ENCODE measurements at regions not wholly inside any gene's neighbourhood (a gene's known extent, or its start where the extent isn't known, plus 50 kb on each side); places are given as distances from the start of the nearest gene placed in this dataset.
"Not testable (repeated sequence)": the region's sequence is repeated elsewhere in the genome, so short reads cannot be mapped to it uniquely, and the experiment has no call there.

DNA sequence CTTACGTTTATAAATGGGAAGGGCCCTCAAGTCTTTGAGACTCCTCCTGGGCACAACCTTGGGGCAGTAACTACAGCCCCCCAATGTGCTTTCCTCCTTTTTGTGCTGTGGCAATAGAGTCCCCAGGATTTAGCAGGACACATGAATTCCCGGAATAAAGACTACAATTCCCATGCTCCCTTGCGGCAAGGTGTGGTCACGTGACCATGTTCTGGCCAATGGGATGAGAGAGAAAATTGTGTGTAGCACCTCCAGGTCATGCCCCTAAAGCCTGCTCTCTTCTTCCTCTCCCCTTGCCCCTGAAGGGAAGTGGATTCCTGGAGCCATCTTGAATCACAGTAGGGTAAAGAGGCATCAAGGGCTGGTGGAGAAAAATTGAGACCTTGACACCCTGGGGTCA is 295.1 kb upstream of the SFSWAP start:
- H3K27ac Mint-ChIP-seq: no peak overlapping the region
- no peak overlapping the region for H3K4me3 Mint-ChIP-seq
- peaks cover 7% of the 10 kb centered on the region for H3K27me3 Mint-ChIP-seq
- peaks cover 10% of the 10 kb centered on the region for H3K4me1 Mint-ChIP-seq (ENCODE audit: low read depth)
- intact Hi-C loops (cut with micrococcal nuclease): no loop called here
- no peaks in the 10 kb centered on the region for H3K36me3 Mint-ChIP-seq (ENCODE audit: low read depth)
- H3K9me3 Mint-ChIP-seq: no peaks in the 10 kb centered on the region

DNA sequence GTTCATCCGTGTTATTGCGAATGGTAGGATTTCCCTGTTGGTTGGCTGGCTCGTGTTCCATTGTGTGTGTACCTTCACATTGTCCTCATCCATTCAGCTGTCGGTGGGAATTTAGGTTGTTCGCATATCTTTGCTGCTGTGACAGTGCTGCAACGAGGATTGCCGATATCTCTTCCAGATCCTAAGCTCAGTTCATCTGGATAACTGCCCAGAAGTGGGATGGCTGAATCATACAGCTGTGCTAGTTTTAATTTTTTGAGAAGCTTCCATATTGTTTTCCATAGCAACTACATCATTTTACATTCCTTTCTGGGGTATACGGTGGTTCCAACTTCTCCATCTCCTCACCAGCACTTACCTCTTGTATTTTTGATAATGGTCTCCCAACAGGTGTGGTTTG is 292.8 kb upstream of the SFSWAP start:
- H3K27ac Mint-ChIP-seq: no peak overlapping the region
- H3K27me3 Mint-ChIP-seq: peaks cover 10% of the 10 kb centered on the region
- H3K36me3 Mint-ChIP-seq (ENCODE audit: low read depth): no peaks in the 10 kb centered on the region
- peaks cover 10% of the 10 kb centered on the region for H3K4me1 Mint-ChIP-seq (ENCODE audit: low read depth)
- no peak overlapping the region for H3K4me3 Mint-ChIP-seq
- intact Hi-C loops (cut with micrococcal nuclease): no loop called here
- H3K9me3 Mint-ChIP-seq: no peaks in the 10 kb centered on the region

DNA sequence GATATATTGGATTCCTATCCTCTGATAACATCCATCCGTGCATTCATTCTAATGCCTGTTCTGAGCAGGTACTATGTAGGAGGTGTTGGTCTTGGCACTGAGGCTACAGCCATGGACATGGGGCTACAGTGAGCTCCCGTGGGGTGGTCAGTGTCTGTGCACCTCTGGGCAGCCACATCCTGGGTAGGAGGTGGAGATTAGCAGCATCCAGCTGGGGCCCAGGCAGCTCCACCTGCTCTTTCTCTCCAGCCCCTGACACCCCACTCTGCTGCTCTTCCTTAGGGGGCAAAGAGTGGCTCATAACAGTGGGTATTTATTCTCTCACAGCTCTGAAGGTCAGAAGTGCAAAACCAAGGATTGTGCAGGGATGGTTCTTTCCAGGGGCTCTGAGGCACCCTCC is 292.0 kb upstream of the SFSWAP start:
- Mint-ChIP-seq H3K9me3 (no peaks in the 10 kb centered on the region), H3K27ac (no peak overlapping the region), H3K4me1 (ENCODE audit: low read depth) (peaks cover 15% of the 10 kb centered on the region), H3K36me3 (ENCODE audit: low read depth) (no peaks in the 10 kb centered on the region), H3K4me3 (no peak overlapping the region), H3K27me3 (peaks cover 12% of the 10 kb centered on the region)
- intact Hi-C loops (cut with micrococcal nuclease): no loop called here

DNA sequence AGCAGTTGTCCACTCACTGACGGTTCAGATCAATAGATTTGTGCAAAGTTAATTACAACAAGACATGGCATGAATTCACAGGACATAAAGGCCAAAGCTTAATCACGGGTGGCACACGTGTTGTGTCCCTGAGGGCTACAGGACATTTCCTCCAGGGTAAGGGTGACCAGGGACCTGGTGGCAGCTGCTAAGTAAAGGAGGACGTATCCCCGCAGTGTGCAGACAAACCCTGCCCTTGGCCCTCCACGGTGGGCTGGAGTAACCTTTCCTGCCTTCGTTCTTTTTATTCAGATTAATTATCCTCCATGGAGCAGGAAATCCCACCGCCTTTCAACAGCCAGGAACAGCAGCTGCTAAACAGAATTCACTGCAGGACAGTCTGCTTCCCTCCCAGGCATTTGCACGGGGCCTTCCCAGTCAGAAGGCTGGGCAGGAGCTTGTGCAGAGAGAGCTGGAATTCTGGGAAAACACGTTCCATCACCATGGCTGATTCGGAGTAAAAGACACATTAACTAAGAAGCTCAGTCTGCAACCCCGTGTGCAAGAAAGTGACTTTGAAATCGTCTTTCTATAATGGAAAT is 289.9 kb upstream of the SFSWAP start:
- no peaks in the 10 kb centered on the region for H3K36me3 Mint-ChIP-seq (ENCODE audit: low read depth)
- no peak overlapping the region for H3K4me3 Mint-ChIP-seq
- peaks cover 18% of the 10 kb centered on the region for H3K9me3 Mint-ChIP-seq
- H3K4me1 Mint-ChIP-seq (ENCODE audit: low read depth): peaks cover 15% of the 10 kb centered on the region
- no peak overlapping the region for H3K27ac Mint-ChIP-seq
- intact Hi-C loops (cut with micrococcal nuclease): no loop called here
- H3K27me3 Mint-ChIP-seq: peaks cover 10% of the 10 kb centered on the region

DNA sequence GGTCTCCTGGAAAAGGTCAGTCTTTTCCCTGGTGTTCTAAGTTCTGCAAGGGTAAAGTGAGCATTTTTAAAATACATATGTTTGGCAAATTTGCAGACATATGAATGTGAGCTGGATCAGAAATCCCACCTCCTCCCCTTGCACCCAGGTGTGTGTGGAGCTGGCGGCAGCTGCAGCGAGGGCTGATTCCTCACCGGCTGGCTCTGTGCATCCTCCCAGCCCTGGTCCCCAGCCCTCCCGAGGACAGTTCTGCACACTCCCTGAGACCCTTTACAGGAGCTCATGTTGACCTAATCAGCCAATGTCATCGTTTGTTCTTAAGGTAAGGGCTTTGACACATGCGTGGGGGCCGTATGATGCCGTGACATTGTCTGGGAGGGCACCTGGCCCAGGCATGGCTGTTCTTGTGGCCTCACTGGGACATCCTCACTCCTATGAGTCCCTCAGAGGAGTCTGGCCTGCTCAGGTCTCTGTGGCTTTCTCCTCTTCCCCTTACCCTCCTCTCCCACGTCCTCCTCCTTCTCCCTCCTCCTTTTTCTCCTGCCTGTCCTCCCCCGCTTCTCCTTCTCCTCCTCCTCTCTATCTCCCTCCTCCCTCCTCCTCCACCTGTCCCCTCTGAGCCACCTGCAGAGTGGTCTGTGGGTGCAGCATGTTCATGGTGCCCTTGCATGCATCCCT is 289.2 kb upstream of the SFSWAP start:
- Mint-ChIP-seq H3K4me3 (no peak overlapping the region), H3K27ac (no peak overlapping the region), H3K27me3 (peaks cover 10% of the 10 kb centered on the region), H3K4me1 (ENCODE audit: low read depth) (peaks cover 15% of the 10 kb centered on the region), H3K9me3 (peaks cover 18% of the 10 kb centered on the region), H3K36me3 (ENCODE audit: low read depth) (no peaks in the 10 kb centered on the region)
- intact Hi-C loops (cut with micrococcal nuclease): no loop called here

DNA sequence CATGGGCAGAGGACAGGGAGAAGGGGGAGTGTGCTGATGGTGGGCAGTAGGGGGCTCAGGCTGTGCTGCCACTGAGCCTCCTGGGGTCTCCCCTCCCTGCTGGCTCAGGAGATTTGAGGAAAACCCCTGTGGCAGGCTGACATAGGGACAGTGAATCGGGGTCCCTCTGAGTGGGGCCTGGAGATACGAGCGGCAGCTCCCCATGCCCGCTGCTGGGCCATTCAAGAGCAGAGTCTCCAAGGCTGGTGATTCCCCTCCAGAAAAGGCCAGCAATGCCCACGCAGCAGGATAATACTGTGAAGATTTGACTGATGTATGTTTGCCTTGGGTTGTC is 288.7 kb upstream of the SFSWAP start:
- intact Hi-C loops (cut with micrococcal nuclease): no loop called here
- H3K4me3 Mint-ChIP-seq: no peak overlapping the region
- H3K4me1 Mint-ChIP-seq (ENCODE audit: low read depth): peaks cover 15% of the 10 kb centered on the region
- peaks cover 18% of the 10 kb centered on the region for H3K9me3 Mint-ChIP-seq
- H3K27me3 Mint-ChIP-seq: peaks cover 10% of the 10 kb centered on the region
- no peak overlapping the region for H3K27ac Mint-ChIP-seq
- no peaks in the 10 kb centered on the region for H3K36me3 Mint-ChIP-seq (ENCODE audit: low read depth)

DNA sequence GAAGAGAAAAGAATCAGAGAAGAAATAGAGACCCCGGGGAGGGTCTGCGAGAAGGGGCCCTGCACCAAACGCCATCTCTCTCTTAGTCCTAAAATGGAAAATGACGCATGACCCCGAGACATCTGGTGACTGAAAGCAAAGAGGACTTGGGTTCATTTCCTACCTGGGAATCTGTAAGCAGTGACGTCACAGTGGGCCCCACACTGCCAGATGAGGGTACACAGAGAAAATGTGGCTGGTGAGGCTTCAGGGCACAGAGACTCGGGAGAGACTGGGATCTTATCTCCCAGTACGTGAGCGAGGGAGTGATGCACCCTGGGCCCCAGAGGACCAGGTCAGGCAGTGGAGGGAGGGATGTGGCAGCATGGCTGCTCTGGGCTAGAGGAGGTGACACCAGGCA is 288.1 kb upstream of the SFSWAP start:
- no peak overlapping the region for H3K4me3 Mint-ChIP-seq

DNA sequence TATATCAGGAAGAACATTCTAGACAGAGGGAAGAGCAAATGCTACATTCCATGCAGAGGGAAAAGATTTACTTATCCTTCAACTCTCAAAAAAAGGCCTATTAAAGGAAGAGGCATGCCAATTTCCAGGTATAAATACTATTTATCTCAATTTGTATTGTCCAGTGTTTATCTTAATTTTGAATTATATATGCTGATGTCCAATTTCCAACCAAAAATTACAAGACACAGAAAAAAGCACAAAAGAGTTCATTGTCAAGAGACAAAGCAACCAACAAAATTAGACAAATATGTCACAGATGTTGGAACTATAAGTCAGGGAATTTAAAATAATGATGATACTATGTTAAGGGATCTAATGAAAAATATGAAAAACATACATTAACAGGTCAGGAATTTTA is 286.6 kb upstream of the SFSWAP start:
- Mint-ChIP-seq H3K4me3 (no peak overlapping the region), H3K27me3 (peaks cover 11% of the 10 kb centered on the region)

More for the DNA sequence above, 288.1 kb upstream of the SFSWAP start:
- no peaks in the 10 kb centered on the region for H3K36me3 Mint-ChIP-seq (ENCODE audit: low read depth)
- H3K9me3 Mint-ChIP-seq: peaks cover 18% of the 10 kb centered on the region
- peaks cover 10% of the 10 kb centered on the region for H3K27me3 Mint-ChIP-seq
- intact Hi-C loops (cut with micrococcal nuclease): no loop called here
- H3K27ac Mint-ChIP-seq: no peak overlapping the region
- H3K4me1 Mint-ChIP-seq (ENCODE audit: low read depth): peaks cover 15% of the 10 kb centered on the region

DNA sequence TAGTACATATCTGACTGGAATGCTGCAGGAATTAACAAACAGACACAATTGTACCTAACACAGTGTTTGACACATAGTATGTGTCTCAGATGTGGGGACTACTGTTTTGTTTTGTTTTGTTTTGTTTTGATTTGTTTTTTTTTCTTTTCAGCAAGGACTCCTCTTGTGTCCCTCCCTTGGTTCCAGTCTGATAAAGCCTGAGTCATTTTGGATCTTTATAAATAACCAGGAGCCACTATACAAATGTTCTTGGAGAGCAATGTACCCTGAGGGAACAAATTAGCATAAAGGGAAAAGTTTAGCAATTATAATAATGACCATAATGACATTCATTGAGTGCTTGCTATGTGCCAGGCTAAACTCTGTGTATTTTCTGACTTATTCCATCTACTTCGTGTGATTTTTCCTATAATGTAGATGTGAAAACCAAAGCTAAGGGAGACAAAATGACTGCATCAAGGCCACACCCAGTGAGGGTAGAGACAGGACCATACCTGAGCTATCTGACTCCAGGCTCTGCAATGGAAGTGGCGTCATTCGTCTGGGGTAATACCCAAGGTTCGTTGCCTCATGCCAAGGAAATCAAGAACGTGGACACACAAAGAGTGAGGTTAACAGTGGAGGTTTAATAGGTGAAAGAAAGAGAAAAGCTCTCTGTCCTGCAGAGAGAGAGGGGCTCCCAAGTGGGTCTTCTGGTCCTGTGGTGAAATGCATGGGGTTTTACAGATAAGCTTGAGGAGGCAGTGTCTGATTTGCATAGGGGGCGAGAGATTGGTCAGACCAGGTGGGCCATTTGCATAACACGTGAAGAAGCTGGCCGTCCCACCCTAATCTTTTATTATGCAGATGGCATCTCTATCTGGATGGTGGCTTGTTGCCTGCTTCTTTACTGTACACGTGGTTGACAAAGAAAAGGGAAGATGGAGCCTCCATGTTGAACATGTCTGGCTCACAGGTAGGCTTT is 285.5 kb upstream of the SFSWAP start:
- intact Hi-C loops (cut with micrococcal nuclease): no loop called here
- no peak overlapping the region for H3K27ac Mint-ChIP-seq
- no peak overlapping the region for H3K4me3 Mint-ChIP-seq
- H3K27me3 Mint-ChIP-seq: peaks cover 16% of the 10 kb centered on the region
- no peaks in the 10 kb centered on the region for H3K36me3 Mint-ChIP-seq (ENCODE audit: low read depth)
- H3K9me3 Mint-ChIP-seq: peaks cover 24% of the 10 kb centered on the region
- H3K4me1 Mint-ChIP-seq (ENCODE audit: low read depth): peaks cover 5% of the 10 kb centered on the region

More for the DNA sequence above, 286.6 kb upstream of the SFSWAP start:
- no peaks in the 10 kb centered on the region for H3K36me3 Mint-ChIP-seq (ENCODE audit: low read depth)
- peaks cover 18% of the 10 kb centered on the region for H3K9me3 Mint-ChIP-seq
- H3K27ac Mint-ChIP-seq: no peak overlapping the region
- peaks cover 5% of the 10 kb centered on the region for H3K4me1 Mint-ChIP-seq (ENCODE audit: low read depth)
- intact Hi-C loops (cut with micrococcal nuclease): no loop called here

DNA sequence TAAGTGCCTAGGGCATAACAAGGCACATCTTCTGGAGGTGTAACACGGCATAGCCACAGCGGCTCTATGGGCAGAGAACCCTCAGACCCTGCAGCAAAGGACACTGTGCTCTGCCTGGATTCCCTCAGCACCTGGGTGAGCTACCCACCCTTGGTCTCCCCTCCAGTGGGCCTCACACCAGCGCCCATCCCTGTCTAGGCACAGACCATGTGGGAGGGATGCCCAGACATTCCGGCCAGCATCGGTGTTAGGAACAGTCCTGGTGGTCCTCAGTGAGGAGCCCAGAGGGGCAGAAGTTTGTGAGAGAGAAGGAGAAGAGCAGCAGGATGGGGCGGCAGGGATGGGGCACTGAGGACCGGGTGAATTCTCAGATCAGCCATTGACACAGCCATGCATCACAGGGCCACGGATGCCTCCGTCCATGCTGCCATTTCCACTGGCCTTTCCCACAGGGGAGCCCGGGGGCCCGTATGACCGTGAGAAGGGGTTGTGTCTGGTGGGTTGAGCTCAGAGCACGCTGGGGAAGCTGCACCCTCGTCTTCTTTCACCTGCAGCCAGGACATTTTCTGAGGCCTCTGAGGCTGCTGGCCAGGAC is 282.7 kb upstream of the SFSWAP start:
- peaks cover 26% of the 10 kb centered on the region for H3K9me3 Mint-ChIP-seq
- H3K27me3 Mint-ChIP-seq: peaks cover 23% of the 10 kb centered on the region
- H3K27ac Mint-ChIP-seq: no peak overlapping the region
- no peaks in the 10 kb centered on the region for H3K36me3 Mint-ChIP-seq (ENCODE audit: low read depth)
- H3K4me1 Mint-ChIP-seq (ENCODE audit: low read depth): peaks cover 5% of the 10 kb centered on the region
- intact Hi-C loops (cut with micrococcal nuclease): no loop called here
- no peak overlapping the region for H3K4me3 Mint-ChIP-seq

DNA sequence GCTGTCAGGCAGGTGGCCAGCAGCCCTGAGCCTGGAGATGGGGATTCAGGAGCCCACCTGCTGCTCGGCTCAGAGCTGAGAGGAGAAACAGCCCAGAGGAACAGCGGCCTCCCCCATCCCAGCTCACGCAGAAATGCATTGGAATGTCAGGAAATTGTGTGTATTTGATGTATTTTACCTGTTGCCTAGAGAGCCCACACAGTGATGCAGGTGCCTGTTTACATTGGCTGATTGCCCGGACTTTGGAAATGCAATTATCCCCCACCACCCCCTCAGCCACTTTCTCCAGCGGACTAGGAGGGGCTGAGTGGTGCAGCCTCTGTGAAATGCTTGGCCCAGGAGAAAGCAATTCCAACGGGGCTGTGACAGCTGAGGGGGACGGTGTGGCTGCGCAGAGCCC is 281.7 kb upstream of the SFSWAP start:
- Mint-ChIP-seq H3K9me3 (peaks cover 24% of the 10 kb centered on the region), H3K27me3 (peaks cover 22% of the 10 kb centered on the region)
- H3K27ac Mint-ChIP-seq; H3K4me3 Mint-ChIP-seq; H3K36me3 Mint-ChIP-seq (ENCODE audit: low read depth); intact Hi-C loops (cut with micrococcal nuclease); H3K4me1 Mint-ChIP-seq (ENCODE audit: low read depth): not testable (repeated sequence)

DNA sequence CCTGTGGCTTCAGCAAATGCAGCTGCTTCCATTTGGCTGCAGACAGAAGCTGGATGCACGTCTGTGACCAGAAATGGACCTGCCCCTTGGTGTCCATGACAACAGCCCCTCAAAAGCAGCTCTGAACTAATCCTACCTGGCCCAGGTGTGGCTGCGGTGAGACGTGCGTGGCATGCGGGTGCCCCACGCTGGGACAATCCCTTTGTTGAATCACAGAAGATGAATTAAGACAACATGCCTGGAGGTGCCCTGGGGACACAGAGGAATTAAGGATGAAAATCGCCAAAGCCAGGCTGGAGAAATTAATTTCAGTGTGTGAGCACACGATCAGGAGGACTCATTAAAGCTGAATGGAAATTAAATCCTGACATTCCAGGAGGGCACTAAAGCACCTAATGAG is 281.2 kb upstream of the SFSWAP start:
- Mint-ChIP-seq H3K27me3 (peaks cover 27% of the 10 kb centered on the region), H3K9me3 (peaks cover 19% of the 10 kb centered on the region)
- H3K27ac Mint-ChIP-seq; H3K4me3 Mint-ChIP-seq; H3K4me1 Mint-ChIP-seq (ENCODE audit: low read depth); intact Hi-C loops (cut with micrococcal nuclease); H3K36me3 Mint-ChIP-seq (ENCODE audit: low read depth): not testable (repeated sequence)

DNA sequence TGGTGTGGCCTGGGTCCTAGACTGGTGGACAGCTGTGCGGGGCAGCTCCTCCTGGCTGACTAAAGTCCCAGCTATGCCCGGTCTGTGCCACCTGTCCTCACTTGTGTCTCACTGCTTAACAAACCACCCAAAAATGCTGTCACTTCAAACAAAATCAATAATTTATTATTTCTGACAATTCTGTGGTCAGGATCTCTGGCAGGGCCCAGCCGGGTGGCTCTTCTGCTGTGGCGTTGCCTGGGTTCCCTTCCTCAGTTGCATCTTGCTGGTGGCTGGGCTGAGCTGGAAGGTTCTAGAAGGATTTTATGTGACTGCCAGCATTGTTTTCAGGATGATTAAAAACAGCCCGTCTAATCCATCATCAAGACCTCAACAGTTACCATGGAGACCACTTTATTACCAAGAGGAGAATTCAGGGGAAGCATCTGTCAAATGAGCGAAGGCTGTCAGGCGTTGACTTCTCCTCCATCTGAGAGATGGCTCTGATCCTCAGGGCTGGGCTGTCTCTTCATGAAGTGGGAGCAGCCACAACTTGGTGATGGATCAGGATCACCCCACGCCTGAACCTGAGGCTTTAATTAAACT is 280.6 kb upstream of the SFSWAP start:
- no peak overlapping the region for H3K27ac Mint-ChIP-seq
- intact Hi-C loops (cut with micrococcal nuclease): no loop called here
- peaks cover 31% of the 10 kb centered on the region for H3K27me3 Mint-ChIP-seq
- peaks cover 14% of the 10 kb centered on the region for H3K9me3 Mint-ChIP-seq
- H3K36me3 Mint-ChIP-seq (ENCODE audit: low read depth): no peaks in the 10 kb centered on the region
- H3K4me3 Mint-ChIP-seq: no peak overlapping the region
- H3K4me1 Mint-ChIP-seq (ENCODE audit: low read depth): no peaks in the 10 kb centered on the region

All from dendritic cell treated with granulocyte-macrophage colony-stimulating factor and Interleukin-4, amounts not matched to agents 40 ng/mL and 50 ng/mL, for 4 days (primary cell).